ENCODE measurements at regions not wholly inside any gene's neighbourhood (a gene's known extent, or its start where the extent isn't known, plus 50 kb on each side); places are given as distances from the start of the nearest gene placed in this dataset.
A peak's percentile ranks its signal among the peaks of the same experiment; 100 is the strongest.

GRCh38 chr5:114176356-114176755 is 185.5 kb upstream of the KCNN2 start:
- Histone ChIP-seq H4K91ac (ENCODE audit: insufficient read depth, low read depth, low read length) (no peak overlapping the region), H2AK9ac (replicated peaks; ENCODE audit: low read depth, low read length, poor library complexity) (no peak overlapping the region), H3K36me3 (ENCODE audit: control insufficient read depth, insufficient read depth, low read length) (no peaks in the 10 kb centered on the region), H3K27me3 (ENCODE audit: control insufficient read depth, insufficient read depth, low read length) (no peaks in the 10 kb centered on the region), H3K56ac (ENCODE audit: extremely low read depth, insufficient read depth, low read length) (peak overlapping the region; percentile 96), H3K9ac (ENCODE audit: low read depth, low read length) (no peak overlapping the region), H3K4me3 (ENCODE audit: insufficient read depth, low read depth, low read length) (no peak overlapping the region), H3K9me1 (ENCODE audit: insufficient read depth, low read length) (no peaks in the 10 kb centered on the region), H3K9me3 (ENCODE audit: control insufficient read depth, insufficient read depth, low read length) (no peaks in the 10 kb centered on the region; the same call in 1 of the 2 replicates), H3K27ac (ENCODE audit: insufficient read depth, low read length) (no peak overlapping the region), H3K18ac (ENCODE audit: low read depth, low read length) (peak overlapping the region; percentile 94; the same call in 1 of the 2 replicates), H3K23ac (ENCODE audit: low read depth, low read length) (peak overlapping the region; percentile 99), H2AFZ (replicated peaks; ENCODE audit: low read length, poor library complexity) (no peak overlapping the region), H2BK5ac (ENCODE audit: low read depth, low read length, poor library complexity, severe bottlenecking) (peak overlapping the region; percentile 98), H3K4me1 (ENCODE audit: control insufficient read depth, insufficient read depth, low read length) (peaks cover 6% of the 10 kb centered on the region), H2BK20ac (ENCODE audit: low read depth, low read length) (peak overlapping the region; percentile 99; the same call in 1 of the 2 replicates), H4K20me1 (ENCODE audit: insufficient read depth, low read length) (no peaks in the 10 kb centered on the region), H2BK15ac (ENCODE audit: low read depth, low read length) (no peak overlapping the region), H4K5ac (ENCODE audit: low read depth, low read length) (no peak overlapping the region), H2AK5ac (ENCODE audit: low read depth, low read length) (no peak overlapping the region), H3K14ac (replicated peaks; ENCODE audit: low read depth, low read length) (peak overlapping the region; percentile 99; the same call in 1 of the 2 replicates), H2BK120ac (ENCODE audit: low read depth, low read length) (peak overlapping the region; percentile 100), H3K79me1 (ENCODE audit: low read depth in 1 of 2, low read length in 2 of 2) (no peaks in the 10 kb centered on the region), H4K8ac (ENCODE audit: low read depth in 2 of 2, low read length in 2 of 2) (peak overlapping the region; percentile 91 to 100), H3K4me2 (ENCODE audit: low read depth, low read length) (no peak overlapping the region), H3K4ac (ENCODE audit: low read depth, low read length) (no peak overlapping the region; the same call in 1 of the 2 replicates)
- in situ Hi-C loops (cut with MboI; ENCODE audit: low sequenced_read_pairs) (no loop called here), intact Hi-C loops (cut with micrococcal nuclease) (loop anchor here (5.0 kb wide), 1 partner anchor 66 kb away; no protein-coding TSS in a partner anchor), dilution Hi-C loops (cut with HindIII; ENCODE audit: low sequenced_read_pairs, unreplicated experiment) (no loop called here)
- ATAC-seq (ENCODE audit: low read depth) (peak; percentile 86), DNase-seq (peak; percentile 67)
- BruUV-seq (replicated peaks): no TSS peak
- ChIA-PET POLR2A (ENCODE audit: unreplicated experiment) (no interaction called here), CTCF (interaction anchor here (0.6 kb wide), 1 partner anchor 53 kb away, joined by 3 read pairs; no protein-coding TSS in a partner anchor)
- TF ChIP-seq RCOR1 (IDR thresholded peaks at IDR 0.05; ENCODE audit: insufficient replicate concordance, low read length): no peak
- no peak for TF ChIP-seq BHLHE40 (IDR thresholded peaks at IDR 0.05; ENCODE audit: low read depth, low read length)
- no peak for TF ChIP-seq MXI1 (IDR thresholded peaks at IDR 0.05; ENCODE audit: borderline replicate concordance, low read depth, low read length)
- no peak for TF ChIP-seq FOS (IDR thresholded peaks at IDR 0.05; ENCODE audit: low read depth, low read length)
- no peak for TF ChIP-seq SMC3 (IDR thresholded peaks at IDR 0.05; ENCODE audit: low read depth, low read length)
- TF ChIP-seq, protein P1, sequence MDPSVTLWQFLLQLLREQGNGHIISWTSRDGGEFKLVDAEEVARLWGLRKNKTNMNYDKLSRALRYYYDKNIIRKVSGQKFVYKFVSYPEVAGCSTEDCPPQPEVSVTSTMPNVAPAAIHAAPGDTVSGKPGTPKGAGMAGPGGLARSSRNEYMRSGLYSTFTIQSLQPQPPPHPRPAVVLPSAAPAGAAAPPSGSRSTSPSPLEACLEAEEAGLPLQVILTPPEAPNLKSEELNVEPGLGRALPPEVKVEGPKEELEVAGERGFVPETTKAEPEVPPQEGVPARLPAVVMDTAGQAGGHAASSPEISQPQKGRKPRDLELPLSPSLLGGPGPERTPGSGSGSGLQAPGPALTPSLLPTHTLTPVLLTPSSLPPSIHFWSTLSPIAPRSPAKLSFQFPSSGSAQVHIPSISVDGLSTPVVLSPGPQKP (IDR thresholded peaks at IDR 0.05; ENCODE audit: borderline replicate concordance, low read depth, low read length): no peak
- no peak for TF ChIP-seq MAFK (IDR thresholded peaks at IDR 0.05; ENCODE audit: low read depth, low read length)
- no peak for TF ChIP-seq MAZ (IDR thresholded peaks at IDR 0.05; ENCODE audit: borderline replicate concordance, low read depth, low read length)
- TF ChIP-seq CHD1 (IDR thresholded peaks at IDR 0.05; ENCODE audit: low read depth, low read length): no peak
- no peak for TF ChIP-seq USF2 (IDR thresholded peaks at IDR 0.05; ENCODE audit: low read depth, low read length)
- no peak for TF ChIP-seq RFX5 (IDR thresholded peaks at IDR 0.05; ENCODE audit: low read depth, low read length)
